ENCODE measurements at regions not wholly inside any gene's neighbourhood (a gene's known extent, or its start where the extent isn't known, plus 50 kb on each side); places are given as distances from the start of the nearest gene placed in this dataset.

GRCh38 chr17:72578817-72579470, 458.1 kb downstream of the SOX9 start:
- Histone ChIP-seq H3K4me3 (ENCODE audit: low read depth in 1 of 3, low read length in 3 of 3) (no peak overlapping the region), H3K27ac (ENCODE audit: low read depth in 1 of 2, low read length in 2 of 2) (no peak overlapping the region), H3K27me3 (ENCODE audit: control insufficient read depth in 4 of 4, insufficient read depth in 4 of 4, low read length in 3 of 4) (peaks cover 0 to 2% (median under 1%) of the 10 kb centered on the region in 4 donors), H3K36me3 (ENCODE audit: control insufficient read depth in 4 of 4, insufficient read depth in 3 of 4, low read depth in 1 of 4, low read length in 3 of 4) (no peaks in the 10 kb centered on the region), H3K9me3 (ENCODE audit: control insufficient read depth in 4 of 4, low read length in 3 of 4) (no peaks in the 10 kb centered on the region), H3K4me1 (ENCODE audit: control insufficient read depth in 4 of 4, insufficient read depth in 4 of 4, low read length in 3 of 4) (no peaks in the 10 kb centered on the region), H3K9ac (ENCODE audit: low read depth in 1 of 2, low read length in 2 of 2) (no peak overlapping the region)
- 88% methylated on average over 9 of the region's 9 CpGs for WGBS
- TF ChIP-seq TAF1 (conservative IDR thresholded peaks at IDR 0.05) = no peak
- no peak for TF ChIP-seq HNF4G (IDR thresholded peaks at IDR 0.05)
- TF ChIP-seq, protein P1, sequence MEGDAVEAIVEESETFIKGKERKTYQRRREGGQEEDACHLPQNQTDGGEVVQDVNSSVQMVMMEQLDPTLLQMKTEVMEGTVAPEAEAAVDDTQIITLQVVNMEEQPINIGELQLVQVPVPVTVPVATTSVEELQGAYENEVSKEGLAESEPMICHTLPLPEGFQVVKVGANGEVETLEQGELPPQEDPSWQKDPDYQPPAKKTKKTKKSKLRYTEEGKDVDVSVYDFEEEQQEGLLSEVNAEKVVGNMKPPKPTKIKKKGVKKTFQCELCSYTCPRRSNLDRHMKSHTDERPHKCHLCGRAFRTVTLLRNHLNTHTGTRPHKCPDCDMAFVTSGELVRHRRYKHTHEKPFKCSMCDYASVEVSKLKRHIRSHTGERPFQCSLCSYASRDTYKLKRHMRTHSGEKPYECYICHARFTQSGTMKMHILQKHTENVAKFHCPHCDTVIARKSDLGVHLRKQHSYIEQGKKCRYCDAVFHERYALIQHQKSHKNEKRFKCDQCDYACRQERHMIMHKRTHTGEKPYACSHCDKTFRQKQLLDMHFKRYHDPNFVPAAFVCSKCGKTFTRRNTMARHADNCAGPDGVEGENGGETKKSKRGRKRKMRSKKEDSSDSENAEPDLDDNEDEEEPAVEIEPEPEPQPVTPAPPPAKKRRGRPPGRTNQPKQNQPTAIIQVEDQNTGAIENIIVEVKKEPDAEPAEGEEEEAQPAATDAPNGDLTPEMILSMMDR (IDR thresholded peaks at IDR 0.05; ENCODE audit: low read depth, low read length, missing input control) = no peak
- no peak for TF ChIP-seq HNF4A (conservative IDR thresholded peaks at IDR 0.05)
- TF ChIP-seq FOXA2 (IDR thresholded peaks at IDR 0.05) = no peak
- TF ChIP-seq, protein P2, sequence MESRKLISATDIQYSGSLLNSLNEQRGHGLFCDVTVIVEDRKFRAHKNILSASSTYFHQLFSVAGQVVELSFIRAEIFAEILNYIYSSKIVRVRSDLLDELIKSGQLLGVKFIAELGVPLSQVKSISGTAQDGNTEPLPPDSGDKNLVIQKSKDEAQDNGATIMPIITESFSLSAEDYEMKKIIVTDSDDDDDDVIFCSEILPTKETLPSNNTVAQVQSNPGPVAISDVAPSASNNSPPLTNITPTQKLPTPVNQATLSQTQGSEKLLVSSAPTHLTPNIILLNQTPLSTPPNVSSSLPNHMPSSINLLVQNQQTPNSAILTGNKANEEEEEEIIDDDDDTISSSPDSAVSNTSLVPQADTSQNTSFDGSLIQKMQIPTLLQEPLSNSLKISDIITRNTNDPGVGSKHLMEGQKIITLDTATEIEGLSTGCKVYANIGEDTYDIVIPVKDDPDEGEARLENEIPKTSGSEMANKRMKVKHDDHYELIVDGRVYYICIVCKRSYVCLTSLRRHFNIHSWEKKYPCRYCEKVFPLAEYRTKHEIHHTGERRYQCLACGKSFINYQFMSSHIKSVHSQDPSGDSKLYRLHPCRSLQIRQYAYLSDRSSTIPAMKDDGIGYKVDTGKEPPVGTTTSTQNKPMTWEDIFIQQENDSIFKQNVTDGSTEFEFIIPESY (IDR thresholded peaks at IDR 0.05) = no peak
- no peak for TF ChIP-seq EGR1 (IDR thresholded peaks at IDR 0.05; ENCODE audit: low read depth in 2 of 2)
- no peak for TF ChIP-seq NR2F2 (IDR thresholded peaks at IDR 0.05)
- no peak for DNase-seq (ENCODE audit: low spot score)

GRCh38 chr17:72579990-72580320, 459.1 kb downstream of the SOX9 start:
- 68% methylated on average over 2 of the region's 2 CpGs for WGBS
- H3K27ac ChIP-seq (ENCODE audit: low read depth in 1 of 2, low read length in 2 of 2) = no peak overlapping the region

More at GRCh38 chr17:72579990-72580320, 459.1 kb downstream of the SOX9 start:
- H3K9ac ChIP-seq (ENCODE audit: low read depth in 1 of 2, low read length in 2 of 2) = no peak overlapping the region
- H3K4me3 ChIP-seq (ENCODE audit: low read depth in 1 of 3, low read length in 3 of 3) = no peak overlapping the region
- TF ChIP-seq, protein P3, sequence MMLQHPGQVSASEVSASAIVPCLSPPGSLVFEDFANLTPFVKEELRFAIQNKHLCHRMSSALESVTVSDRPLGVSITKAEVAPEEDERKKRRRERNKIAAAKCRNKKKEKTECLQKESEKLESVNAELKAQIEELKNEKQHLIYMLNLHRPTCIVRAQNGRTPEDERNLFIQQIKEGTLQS (IDR thresholded peaks at IDR 0.05) = no peak
- TF ChIP-seq, protein P2 (IDR thresholded peaks at IDR 0.05) = no peak
- TF ChIP-seq RAD21 (IDR thresholded peaks at IDR 0.05) = no peak
- TF ChIP-seq YY1 (IDR thresholded peaks at IDR 0.05) = no peak
- no peak for TF ChIP-seq TAF1 (conservative IDR thresholded peaks at IDR 0.05)
- no peak for TF ChIP-seq GABPA (IDR thresholded peaks at IDR 0.05 in 1 of 2, conservative IDR thresholded peaks at IDR 0.05 in 1 of 2)
- no peak for TF ChIP-seq EGR1 (IDR thresholded peaks at IDR 0.05; ENCODE audit: low read depth in 2 of 2)
- TF ChIP-seq RXRA (IDR thresholded peaks at IDR 0.05) = no peak
- TF ChIP-seq, protein P4, sequence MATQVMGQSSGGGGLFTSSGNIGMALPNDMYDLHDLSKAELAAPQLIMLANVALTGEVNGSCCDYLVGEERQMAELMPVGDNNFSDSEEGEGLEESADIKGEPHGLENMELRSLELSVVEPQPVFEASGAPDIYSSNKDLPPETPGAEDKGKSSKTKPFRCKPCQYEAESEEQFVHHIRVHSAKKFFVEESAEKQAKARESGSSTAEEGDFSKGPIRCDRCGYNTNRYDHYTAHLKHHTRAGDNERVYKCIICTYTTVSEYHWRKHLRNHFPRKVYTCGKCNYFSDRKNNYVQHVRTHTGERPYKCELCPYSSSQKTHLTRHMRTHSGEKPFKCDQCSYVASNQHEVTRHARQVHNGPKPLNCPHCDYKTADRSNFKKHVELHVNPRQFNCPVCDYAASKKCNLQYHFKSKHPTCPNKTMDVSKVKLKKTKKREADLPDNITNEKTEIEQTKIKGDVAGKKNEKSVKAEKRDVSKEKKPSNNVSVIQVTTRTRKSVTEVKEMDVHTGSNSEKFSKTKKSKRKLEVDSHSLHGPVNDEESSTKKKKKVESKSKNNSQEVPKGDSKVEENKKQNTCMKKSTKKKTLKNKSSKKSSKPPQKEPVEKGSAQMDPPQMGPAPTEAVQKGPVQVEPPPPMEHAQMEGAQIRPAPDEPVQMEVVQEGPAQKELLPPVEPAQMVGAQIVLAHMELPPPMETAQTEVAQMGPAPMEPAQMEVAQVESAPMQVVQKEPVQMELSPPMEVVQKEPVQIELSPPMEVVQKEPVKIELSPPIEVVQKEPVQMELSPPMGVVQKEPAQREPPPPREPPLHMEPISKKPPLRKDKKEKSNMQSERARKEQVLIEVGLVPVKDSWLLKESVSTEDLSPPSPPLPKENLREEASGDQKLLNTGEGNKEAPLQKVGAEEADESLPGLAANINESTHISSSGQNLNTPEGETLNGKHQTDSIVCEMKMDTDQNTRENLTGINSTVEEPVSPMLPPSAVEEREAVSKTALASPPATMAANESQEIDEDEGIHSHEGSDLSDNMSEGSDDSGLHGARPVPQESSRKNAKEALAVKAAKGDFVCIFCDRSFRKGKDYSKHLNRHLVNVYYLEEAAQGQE (IDR thresholded peaks at IDR 0.05) = no peak
- no peak for TF ChIP-seq SP1 (IDR thresholded peaks at IDR 0.05)
- H3K36me3 ChIP-seq (ENCODE audit: control insufficient read depth in 4 of 4, insufficient read depth in 3 of 4, low read depth in 1 of 4, low read length in 3 of 4) = no peaks in the 10 kb centered on the region
- H3K27me3 ChIP-seq (ENCODE audit: control insufficient read depth in 4 of 4, insufficient read depth in 4 of 4, low read length in 3 of 4) = peaks cover 0 to 2% (median under 1%) of the 10 kb centered on the region in 4 donors
- no peaks in the 10 kb centered on the region for H3K9me3 ChIP-seq (ENCODE audit: control insufficient read depth in 4 of 4, low read length in 3 of 4)
- H3K4me1 ChIP-seq (ENCODE audit: control insufficient read depth in 4 of 4, insufficient read depth in 4 of 4, low read length in 3 of 4) = no peaks in the 10 kb centered on the region
- DNase-seq (ENCODE audit: low spot score) = no peak

Measured in liver (tissue), 8 donors.